ENCODE measurements at regions not wholly inside any gene's neighbourhood (a gene's known extent, or its start where the extent isn't known, plus 50 kb on each side); places are given as distances from the start of the nearest gene placed in this dataset.

DNA sequence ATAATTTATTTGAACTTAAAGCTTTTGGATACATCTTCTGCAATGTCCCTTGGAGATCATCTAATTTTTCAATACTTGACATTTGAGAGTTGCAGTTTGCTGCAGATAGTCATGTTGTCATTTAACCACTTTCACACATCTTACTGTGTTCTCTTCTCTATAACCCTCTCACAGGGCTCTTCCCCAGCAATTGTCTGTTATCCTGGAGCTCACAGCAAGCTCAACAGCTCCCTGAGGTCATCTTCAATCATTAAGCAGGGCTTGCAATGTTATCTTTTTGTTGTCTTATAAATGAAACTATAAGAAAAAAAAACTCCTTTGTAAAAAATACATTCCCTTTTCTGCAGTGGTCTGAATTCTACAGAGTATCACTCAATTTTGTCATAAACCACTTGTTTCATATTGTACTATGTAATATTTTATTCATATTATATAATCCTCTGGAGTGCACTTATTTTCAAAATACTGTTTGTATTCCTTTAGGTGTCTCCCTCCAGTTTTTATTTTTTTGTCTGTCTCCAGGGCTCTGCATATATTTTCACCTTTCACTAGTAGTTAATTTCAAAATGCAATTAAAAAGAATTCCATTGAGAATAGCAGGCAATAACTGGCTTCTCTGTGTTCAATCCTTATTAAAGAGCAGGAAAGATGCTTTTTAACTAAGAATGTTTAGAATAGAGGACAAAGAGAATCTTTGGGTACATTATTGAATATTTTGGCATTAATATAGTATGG is 106.3 kb upstream of the ARSJ start:
- Mint-ChIP-seq H3K4me1 (ENCODE audit: unreplicated experiment) (no peaks in the 10 kb centered on the region), H3K9me3 (ENCODE audit: unreplicated experiment) (no peaks in the 10 kb centered on the region), H3K27ac (ENCODE audit: unreplicated experiment) (no peak overlapping the region), H3K36me3 (ENCODE audit: low read depth, unreplicated experiment) (no peaks in the 10 kb centered on the region), H3K4me3 (ENCODE audit: unreplicated experiment) (no peak overlapping the region), H3K27me3 (ENCODE audit: unreplicated experiment) (no peaks in the 10 kb centered on the region)
- DNase-seq (ENCODE audit: low spot score) = no peak
- TF ChIP-seq, protein P1, sequence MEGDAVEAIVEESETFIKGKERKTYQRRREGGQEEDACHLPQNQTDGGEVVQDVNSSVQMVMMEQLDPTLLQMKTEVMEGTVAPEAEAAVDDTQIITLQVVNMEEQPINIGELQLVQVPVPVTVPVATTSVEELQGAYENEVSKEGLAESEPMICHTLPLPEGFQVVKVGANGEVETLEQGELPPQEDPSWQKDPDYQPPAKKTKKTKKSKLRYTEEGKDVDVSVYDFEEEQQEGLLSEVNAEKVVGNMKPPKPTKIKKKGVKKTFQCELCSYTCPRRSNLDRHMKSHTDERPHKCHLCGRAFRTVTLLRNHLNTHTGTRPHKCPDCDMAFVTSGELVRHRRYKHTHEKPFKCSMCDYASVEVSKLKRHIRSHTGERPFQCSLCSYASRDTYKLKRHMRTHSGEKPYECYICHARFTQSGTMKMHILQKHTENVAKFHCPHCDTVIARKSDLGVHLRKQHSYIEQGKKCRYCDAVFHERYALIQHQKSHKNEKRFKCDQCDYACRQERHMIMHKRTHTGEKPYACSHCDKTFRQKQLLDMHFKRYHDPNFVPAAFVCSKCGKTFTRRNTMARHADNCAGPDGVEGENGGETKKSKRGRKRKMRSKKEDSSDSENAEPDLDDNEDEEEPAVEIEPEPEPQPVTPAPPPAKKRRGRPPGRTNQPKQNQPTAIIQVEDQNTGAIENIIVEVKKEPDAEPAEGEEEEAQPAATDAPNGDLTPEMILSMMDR (IDR thresholded peaks at IDR 0.05; ENCODE audit: unreplicated experiment) = no peak

DNA sequence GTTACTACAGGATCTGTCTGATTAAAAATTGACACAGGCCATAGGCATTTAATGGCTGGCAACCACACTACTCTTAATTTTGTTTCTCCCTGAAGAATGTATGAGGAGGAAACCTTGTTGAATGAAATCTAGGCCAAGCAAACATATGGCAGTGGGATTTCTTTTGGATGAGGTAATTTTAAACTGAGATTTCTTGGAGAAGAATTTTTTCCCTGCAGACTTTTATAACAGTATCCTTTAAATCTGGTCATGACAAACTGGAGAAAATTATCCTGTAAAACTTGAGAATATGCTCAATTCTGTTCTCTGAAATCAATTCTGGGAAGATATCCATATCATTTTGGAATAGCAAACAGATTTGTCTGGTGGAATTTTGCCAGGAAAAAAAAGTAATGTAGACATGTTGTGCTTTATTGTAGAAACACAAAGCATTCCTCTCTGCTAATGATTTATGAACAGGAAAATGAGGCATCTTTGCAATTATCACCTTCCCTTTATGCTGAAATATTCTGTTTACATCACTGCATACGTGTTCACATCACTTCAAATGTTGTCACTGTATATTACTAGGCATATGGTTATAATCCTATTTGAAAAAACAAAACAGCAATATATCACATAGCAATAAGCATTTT is 108.3 kb upstream of the ARSJ start:
- H3K4me3 Mint-ChIP-seq (ENCODE audit: unreplicated experiment) = no peak overlapping the region
- no peaks in the 10 kb centered on the region for H3K36me3 Mint-ChIP-seq (ENCODE audit: low read depth, unreplicated experiment)
- no peaks in the 10 kb centered on the region for H3K9me3 Mint-ChIP-seq (ENCODE audit: unreplicated experiment)
- H3K4me1 Mint-ChIP-seq (ENCODE audit: unreplicated experiment) = no peaks in the 10 kb centered on the region
- TF ChIP-seq, protein P1 (IDR thresholded peaks at IDR 0.05; ENCODE audit: unreplicated experiment) = no peak
- H3K27ac Mint-ChIP-seq (ENCODE audit: unreplicated experiment) = no peak overlapping the region
- no peaks in the 10 kb centered on the region for H3K27me3 Mint-ChIP-seq (ENCODE audit: unreplicated experiment)
- no peak for DNase-seq (ENCODE audit: low spot score)

DNA sequence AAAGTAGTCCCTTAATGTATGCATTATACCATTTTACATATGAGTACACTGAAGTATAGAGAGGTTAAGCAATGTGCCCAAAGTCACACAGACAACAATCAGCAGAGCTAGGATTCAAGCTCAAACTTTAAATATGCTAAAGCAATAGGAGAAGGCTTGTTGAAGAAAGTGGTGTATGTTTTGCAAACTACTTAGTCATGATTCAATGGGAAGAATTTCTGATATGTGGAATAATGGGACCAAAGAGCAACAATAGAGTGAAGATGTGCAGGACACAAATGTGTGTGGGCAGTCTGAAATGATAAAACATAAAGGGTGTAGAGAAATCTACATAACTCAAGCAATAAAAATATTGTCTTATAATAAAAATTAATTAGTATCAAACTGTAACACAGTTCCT is 109.0 kb upstream of the ARSJ start:
- no peak for DNase-seq (ENCODE audit: low spot score)
- H3K27me3 Mint-ChIP-seq (ENCODE audit: unreplicated experiment) = no peaks in the 10 kb centered on the region
- H3K36me3 Mint-ChIP-seq (ENCODE audit: low read depth, unreplicated experiment) = no peaks in the 10 kb centered on the region
- H3K9me3 Mint-ChIP-seq (ENCODE audit: unreplicated experiment) = no peaks in the 10 kb centered on the region
- no peak overlapping the region for H3K4me3 Mint-ChIP-seq (ENCODE audit: unreplicated experiment)
- no peak overlapping the region for H3K27ac Mint-ChIP-seq (ENCODE audit: unreplicated experiment)
- H3K4me1 Mint-ChIP-seq (ENCODE audit: unreplicated experiment) = no peaks in the 10 kb centered on the region
- TF ChIP-seq, protein P1 (IDR thresholded peaks at IDR 0.05; ENCODE audit: unreplicated experiment) = no peak

DNA sequence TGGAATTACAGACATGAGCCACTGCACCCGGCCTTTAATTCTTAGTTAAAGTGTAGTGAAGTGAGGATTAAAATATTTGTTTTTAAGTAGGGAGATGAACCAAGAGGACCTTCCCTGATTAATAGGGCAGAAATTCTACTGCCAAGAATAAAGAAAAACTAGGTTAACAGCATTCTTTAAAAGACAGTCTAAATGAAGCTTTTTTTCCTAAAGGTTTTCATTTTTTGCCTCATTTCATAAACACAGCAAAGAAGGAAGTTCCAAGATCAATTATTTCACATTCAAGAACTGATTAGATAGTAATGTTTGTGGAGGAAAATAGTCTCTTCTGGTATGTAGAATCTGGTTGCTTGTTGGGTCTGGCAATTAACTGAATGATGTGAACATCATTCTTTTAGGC is 112.1 kb upstream of the ARSJ start:
- no peaks in the 10 kb centered on the region for H3K4me1 Mint-ChIP-seq (ENCODE audit: unreplicated experiment)
- DNase-seq (ENCODE audit: low spot score) = no peak
- no peak overlapping the region for H3K27ac Mint-ChIP-seq (ENCODE audit: unreplicated experiment)

More for the DNA sequence above, 112.1 kb upstream of the ARSJ start:
- H3K36me3 Mint-ChIP-seq (ENCODE audit: low read depth, unreplicated experiment) = no peaks in the 10 kb centered on the region
- TF ChIP-seq, protein P1 (IDR thresholded peaks at IDR 0.05; ENCODE audit: unreplicated experiment) = no peak
- H3K9me3 Mint-ChIP-seq (ENCODE audit: unreplicated experiment) = no peaks in the 10 kb centered on the region
- H3K27me3 Mint-ChIP-seq (ENCODE audit: unreplicated experiment) = no peaks in the 10 kb centered on the region
- no peak overlapping the region for H3K4me3 Mint-ChIP-seq (ENCODE audit: unreplicated experiment)
